ENCODE measurements at regions not wholly inside any gene's neighbourhood (a gene's known extent, or its start where the extent isn't known, plus 50 kb on each side); places are given as distances from the start of the nearest gene placed in this dataset.
"Not testable (repeated sequence)": the region's sequence is repeated elsewhere in the genome, so short reads cannot be mapped to it uniquely, and the experiment has no call there.

DNA sequence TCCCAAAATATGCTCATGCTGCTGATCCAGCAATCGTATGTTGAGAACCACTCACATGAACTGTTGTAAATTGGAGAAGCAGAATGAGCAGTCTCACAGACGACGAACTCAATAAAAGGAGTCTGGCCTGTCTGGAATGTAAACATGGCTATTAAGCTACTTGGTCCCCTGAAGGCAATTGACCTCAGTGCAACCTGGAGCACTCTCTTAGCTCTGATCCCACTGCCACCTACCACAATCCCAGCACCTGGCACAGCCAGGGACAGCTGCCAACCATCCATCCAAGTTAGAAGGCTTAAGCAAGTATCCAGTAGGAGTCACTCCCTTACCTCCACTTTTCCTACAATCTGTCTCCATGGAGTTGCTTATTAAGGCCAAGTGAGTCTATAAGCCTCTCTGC is 406.9 kb upstream of the CLEC14A start:
- POLR2A ChIA-PET = no interaction called here

DNA sequence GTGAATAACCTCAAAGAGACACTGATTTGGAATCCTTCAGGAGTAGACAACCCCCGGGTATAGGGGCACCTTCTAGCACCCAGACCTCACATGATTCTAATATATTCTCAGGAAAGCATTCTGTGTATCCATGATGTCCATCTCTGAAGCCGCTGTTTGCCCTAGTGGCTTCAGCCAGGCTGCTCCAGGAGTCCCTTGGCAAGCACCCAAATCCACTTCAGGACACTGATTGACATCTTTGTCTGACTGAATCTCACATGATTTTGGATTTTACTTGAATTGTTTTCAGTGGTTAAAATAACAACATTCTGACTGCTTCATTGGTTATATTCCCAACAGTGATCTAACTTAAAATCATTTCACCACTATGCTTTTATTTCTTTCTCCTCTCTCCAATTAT is 390.5 kb upstream of the CLEC14A start:
- ChIA-PET CTCF (no interaction called here), POLR2A (no interaction called here)
- no peak overlapping the region for H3K4me3 ChIP-seq (ENCODE audit: low read depth, low read length)
- DNase-seq (ENCODE audit: low read depth, low spot score) = no peak
- TF ChIP-seq, protein P1, sequence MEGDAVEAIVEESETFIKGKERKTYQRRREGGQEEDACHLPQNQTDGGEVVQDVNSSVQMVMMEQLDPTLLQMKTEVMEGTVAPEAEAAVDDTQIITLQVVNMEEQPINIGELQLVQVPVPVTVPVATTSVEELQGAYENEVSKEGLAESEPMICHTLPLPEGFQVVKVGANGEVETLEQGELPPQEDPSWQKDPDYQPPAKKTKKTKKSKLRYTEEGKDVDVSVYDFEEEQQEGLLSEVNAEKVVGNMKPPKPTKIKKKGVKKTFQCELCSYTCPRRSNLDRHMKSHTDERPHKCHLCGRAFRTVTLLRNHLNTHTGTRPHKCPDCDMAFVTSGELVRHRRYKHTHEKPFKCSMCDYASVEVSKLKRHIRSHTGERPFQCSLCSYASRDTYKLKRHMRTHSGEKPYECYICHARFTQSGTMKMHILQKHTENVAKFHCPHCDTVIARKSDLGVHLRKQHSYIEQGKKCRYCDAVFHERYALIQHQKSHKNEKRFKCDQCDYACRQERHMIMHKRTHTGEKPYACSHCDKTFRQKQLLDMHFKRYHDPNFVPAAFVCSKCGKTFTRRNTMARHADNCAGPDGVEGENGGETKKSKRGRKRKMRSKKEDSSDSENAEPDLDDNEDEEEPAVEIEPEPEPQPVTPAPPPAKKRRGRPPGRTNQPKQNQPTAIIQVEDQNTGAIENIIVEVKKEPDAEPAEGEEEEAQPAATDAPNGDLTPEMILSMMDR (IDR thresholded peaks at IDR 0.05; ENCODE audit: insufficient read depth, low read length, missing control alignments) = no peak

More for the DNA sequence above, 406.9 kb upstream of the CLEC14A start:
- H3K4me3 ChIP-seq (ENCODE audit: low read depth, low read length) = no peak overlapping the region
- no peak for DNase-seq (ENCODE audit: low read depth, low spot score)
- TF ChIP-seq, protein P1 (IDR thresholded peaks at IDR 0.05; ENCODE audit: insufficient read depth, low read length, missing control alignments) = no peak
- CTCF ChIA-PET = no interaction called here

DNA sequence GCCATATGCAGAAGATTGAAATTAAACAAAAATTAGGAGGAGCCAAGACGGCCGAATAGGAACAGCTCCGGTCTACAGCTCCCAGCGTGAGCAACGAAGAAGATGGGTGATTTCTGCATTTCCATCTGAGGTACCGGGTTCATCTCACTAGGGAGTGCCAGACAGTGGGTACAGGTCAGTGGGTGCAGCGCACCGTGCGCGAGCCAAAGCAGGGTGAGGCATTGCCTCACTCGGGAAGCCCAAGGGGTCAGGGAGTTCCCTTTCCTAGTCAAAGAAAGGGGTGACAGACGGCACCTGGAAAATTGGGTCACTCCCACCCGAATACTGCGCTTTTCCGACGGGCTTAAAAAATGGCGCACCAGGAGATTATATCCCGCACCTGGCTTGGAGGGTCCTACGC is 379.0 kb upstream of the CLEC14A start:
- POLR2A ChIA-PET; DNase-seq (ENCODE audit: low read depth, low spot score): not testable (repeated sequence)
- CTCF ChIA-PET = interaction anchor here (1.5 kb wide), 1 partner anchor 381 kb away, joined by 3 read pairs; no protein-coding TSS in a partner anchor

DNA sequence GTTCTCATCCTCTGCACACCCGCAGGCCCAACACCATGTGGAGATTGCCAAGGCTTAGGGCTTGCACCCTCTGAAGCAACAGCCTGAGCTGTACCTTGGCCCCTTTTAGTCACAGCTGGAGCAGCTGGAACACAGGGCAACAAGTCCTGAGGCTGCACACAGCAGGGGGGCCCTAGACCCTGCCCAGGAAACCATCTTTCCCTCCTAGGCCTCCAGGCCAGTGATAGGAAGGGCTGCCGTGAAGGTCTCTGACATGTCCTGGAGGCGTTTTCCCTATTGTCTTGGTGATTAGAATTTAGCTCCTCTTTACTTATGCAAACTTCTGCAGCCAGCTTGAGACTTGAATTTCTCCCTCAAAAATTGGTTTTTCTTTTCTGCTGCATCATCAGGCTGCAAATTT is 373.5 kb upstream of the CLEC14A start:
- no peak overlapping the region for H3K4me3 ChIP-seq (ENCODE audit: low read depth, low read length)
- POLR2A ChIA-PET = no interaction called here
- no peak for DNase-seq (ENCODE audit: low read depth, low spot score)
- CTCF ChIA-PET = no interaction called here
- TF ChIP-seq, protein P1 (IDR thresholded peaks at IDR 0.05; ENCODE audit: insufficient read depth, low read length, missing control alignments) = no peak

More for the DNA sequence above, 379.0 kb upstream of the CLEC14A start:
- not testable (repeated sequence) for H3K4me3 ChIP-seq (ENCODE audit: low read depth, low read length)

DNA sequence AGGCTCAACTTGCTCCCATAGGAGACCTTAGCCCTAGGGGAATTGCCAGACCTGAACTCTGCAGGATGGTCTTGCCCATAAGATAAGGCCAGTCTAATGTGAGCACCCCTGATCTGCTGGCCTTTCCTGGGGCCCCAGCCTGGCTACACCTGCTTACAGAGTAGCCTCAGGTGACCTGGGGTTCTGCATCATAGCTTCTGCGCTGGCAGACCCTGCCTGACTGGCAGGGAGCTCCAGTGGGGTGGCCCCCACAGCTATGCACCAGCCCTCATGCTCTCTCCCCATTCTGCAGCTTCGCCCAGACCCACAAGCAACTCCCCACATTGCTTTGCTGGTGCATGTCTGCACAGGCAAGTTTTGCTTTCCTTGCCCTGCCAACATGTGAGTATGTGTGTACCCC is 371.3 kb upstream of the CLEC14A start:
- H3K4me3 ChIP-seq (ENCODE audit: low read depth, low read length) = no peak overlapping the region
- DNase-seq (ENCODE audit: low read depth, low spot score) = no peak
- TF ChIP-seq, protein P1 (IDR thresholded peaks at IDR 0.05; ENCODE audit: insufficient read depth, low read length, missing control alignments) = no peak
- ChIA-PET CTCF (no interaction called here), POLR2A (no interaction called here)

DNA sequence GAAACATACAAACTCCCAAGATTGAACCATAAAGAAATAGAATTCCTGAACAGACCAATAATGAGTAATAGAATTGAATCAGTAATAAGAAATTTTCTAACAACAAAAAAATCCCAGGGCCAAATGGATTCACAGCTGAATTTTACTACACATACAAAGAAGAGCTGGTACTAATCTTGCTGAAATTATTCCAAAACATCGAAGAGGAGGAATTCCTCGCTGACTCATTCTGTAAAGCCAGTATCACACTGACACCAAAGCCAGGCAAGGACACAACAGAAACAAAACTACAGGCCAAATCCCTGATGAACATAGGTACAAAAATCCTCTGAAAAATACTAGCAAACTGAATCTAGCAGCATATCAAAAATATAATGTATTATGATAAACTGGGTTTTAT is 367.8 kb upstream of the CLEC14A start:
- TF ChIP-seq, protein P1 (IDR thresholded peaks at IDR 0.05; ENCODE audit: insufficient read depth, low read length, missing control alignments) = no peak
- CTCF ChIA-PET = no interaction called here
- no peak overlapping the region for H3K4me3 ChIP-seq (ENCODE audit: low read depth, low read length)
- peak; percentile 17 for DNase-seq (ENCODE audit: low read depth, low spot score)
- POLR2A ChIA-PET = no interaction called here

DNA sequence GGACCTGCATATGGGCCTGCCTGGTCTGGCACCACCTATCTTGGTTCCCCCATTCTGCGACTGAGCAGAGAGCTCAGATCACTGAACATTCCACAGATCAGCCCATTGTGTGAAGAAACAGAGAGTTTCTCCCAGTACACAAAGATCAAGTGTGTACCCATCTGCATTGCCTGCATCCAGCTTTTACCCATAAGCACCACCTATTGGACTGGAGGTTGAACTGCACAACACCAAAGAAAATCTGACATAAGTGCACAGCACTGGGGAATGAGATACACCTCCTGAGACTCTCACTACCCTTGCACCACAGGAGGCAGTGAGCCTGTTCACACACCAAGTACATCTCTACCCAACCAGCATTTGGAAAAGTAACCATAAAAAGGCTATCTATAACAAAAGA is 362.6 kb upstream of the CLEC14A start:
- no peak overlapping the region for H3K4me3 ChIP-seq (ENCODE audit: low read depth, low read length)
- POLR2A ChIA-PET = no interaction called here
- TF ChIP-seq, protein P1 (IDR thresholded peaks at IDR 0.05; ENCODE audit: insufficient read depth, low read length, missing control alignments) = no peak
- no peak for DNase-seq (ENCODE audit: low read depth, low spot score)
- CTCF ChIA-PET = no interaction called here
